ENCODE measurements at regions not wholly inside any gene's neighbourhood (a gene's known extent, or its start where the extent isn't known, plus 50 kb on each side); places are given as distances from the start of the nearest gene placed in this dataset.

DNA sequence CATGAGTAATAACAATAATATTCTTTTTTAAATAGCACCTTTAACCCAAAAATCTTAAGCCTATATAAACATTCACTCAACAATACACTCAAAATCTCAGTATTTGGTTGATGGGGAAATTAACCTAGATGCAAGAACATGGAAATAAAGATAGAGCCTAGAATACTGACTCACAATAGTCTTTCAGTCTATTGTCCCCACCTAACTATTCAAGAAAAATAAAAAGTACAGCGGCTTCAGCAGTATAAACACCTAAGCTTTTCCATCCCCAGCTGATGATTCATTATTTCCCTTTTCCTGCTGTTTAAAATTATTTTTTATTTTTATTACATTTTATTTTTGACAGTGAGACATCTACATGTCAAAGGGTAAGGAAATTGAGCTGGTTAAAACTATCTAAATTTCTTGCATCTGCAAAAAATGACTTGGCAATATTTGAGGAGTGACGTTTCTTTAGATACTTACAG is 201.4 kb downstream of the FZD1 start:
- TF ChIP-seq, protein P1, sequence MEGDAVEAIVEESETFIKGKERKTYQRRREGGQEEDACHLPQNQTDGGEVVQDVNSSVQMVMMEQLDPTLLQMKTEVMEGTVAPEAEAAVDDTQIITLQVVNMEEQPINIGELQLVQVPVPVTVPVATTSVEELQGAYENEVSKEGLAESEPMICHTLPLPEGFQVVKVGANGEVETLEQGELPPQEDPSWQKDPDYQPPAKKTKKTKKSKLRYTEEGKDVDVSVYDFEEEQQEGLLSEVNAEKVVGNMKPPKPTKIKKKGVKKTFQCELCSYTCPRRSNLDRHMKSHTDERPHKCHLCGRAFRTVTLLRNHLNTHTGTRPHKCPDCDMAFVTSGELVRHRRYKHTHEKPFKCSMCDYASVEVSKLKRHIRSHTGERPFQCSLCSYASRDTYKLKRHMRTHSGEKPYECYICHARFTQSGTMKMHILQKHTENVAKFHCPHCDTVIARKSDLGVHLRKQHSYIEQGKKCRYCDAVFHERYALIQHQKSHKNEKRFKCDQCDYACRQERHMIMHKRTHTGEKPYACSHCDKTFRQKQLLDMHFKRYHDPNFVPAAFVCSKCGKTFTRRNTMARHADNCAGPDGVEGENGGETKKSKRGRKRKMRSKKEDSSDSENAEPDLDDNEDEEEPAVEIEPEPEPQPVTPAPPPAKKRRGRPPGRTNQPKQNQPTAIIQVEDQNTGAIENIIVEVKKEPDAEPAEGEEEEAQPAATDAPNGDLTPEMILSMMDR (conservative IDR thresholded peaks at IDR 0.05; ENCODE audit: low read length), result no peak
- no peak for TF ChIP-seq EZH2phosphoT487 (IDR thresholded peaks at IDR 0.05; ENCODE audit: borderline replicate concordance)
